HG03095 (cell line): ENCODE measurements at regions not wholly inside any gene's neighbourhood (a gene's known extent, or its start where the extent isn't known, plus 50 kb on each side); places are given as distances from the start of the nearest gene placed in this dataset.
"Not testable (repeated sequence)": the region's sequence is repeated elsewhere in the genome, so short reads cannot be mapped to it uniquely, and the experiment has no call there.

Experiments
- ATAC-seq: cut with Tn5 transposase; IDR thresholded peaks from one replicate; pipeline ENCODE4 v1.9.1; 2021; ENCODE audit warnings: moderate library complexity; ENCODE audit not compliant: unreplicated experiment

DNA sequence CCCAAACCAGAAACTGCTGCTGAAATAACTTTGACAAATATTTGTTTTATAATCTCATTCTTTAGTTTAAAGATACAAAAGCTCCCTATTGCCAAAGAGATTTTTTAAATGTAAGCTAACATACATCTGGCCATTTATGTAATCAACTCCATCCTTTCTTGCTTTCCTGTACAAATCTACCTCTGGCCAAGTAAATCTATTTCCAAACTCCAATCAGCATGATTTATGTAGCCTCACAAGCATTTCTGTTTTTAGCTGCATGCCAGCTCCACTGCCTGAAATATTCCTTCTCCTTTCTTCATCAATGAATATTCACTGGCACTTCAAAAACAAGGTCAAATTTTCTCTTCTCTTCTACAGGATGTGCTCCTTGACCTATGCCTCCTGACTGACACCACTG is 80.0 kb downstream of the SHOX2 start:
- ATAC-seq = no peak

DNA sequence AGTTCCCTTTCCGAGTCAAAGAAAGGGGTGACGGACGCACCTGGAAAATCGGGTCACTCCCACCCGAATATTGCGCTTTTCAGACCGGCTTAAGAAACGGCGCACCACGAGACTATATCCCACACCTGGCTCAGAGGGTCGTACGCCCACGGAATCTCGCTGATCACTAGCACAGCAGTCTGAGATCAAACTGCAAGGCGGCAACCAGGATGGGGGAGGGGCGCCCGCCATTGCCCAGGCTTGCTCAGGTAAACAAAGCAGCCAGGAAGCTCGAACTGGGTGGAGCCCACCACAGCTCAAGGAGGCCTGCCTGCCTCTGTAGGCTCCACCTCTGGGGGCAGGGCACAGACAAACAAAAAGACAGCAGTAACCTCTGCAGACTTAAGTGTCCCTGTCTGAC is 86.3 kb downstream of the SHOX2 start:
- not testable (repeated sequence) for ATAC-seq

DNA sequence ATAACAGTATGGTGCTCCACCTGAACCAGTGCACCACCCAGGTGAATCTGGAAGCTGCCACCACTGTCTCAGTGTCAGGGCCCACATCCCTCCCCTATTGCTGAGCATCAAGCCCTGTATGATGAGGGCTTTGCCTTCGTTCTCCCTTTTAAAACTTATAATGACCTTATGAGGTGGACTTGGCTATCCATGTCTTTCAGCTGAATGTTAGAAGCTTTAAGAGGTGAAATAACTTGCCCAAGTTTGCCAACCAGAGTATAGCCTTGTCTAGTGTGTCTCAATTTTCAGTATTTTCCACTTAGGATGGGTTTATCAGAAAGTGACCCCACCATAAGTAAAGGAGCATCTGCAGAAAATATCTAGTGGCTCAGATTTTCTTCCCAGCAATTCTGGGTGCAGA is 87.8 kb downstream of the SHOX2 start:
- no peak for ATAC-seq

DNA sequence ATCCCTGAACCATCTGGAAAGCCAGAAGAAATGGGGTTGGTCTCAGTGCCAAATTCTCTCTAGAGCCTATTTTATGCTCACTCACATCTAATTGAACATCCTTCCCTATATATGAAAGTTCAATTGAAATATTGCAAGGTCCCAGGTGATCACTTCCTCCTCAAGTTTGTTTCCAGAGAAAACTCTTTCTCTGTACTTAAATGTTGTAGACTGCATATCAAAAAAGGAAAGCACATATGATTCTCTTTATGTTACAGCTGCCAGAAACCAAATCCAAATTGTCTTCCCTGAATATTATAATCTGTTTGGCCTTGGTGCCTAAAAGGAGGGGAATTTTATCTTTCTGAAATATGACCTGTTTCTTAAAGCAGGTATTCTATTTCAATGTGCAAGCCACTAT is 93.3 kb downstream of the SHOX2 start:
- ATAC-seq = no peak

DNA sequence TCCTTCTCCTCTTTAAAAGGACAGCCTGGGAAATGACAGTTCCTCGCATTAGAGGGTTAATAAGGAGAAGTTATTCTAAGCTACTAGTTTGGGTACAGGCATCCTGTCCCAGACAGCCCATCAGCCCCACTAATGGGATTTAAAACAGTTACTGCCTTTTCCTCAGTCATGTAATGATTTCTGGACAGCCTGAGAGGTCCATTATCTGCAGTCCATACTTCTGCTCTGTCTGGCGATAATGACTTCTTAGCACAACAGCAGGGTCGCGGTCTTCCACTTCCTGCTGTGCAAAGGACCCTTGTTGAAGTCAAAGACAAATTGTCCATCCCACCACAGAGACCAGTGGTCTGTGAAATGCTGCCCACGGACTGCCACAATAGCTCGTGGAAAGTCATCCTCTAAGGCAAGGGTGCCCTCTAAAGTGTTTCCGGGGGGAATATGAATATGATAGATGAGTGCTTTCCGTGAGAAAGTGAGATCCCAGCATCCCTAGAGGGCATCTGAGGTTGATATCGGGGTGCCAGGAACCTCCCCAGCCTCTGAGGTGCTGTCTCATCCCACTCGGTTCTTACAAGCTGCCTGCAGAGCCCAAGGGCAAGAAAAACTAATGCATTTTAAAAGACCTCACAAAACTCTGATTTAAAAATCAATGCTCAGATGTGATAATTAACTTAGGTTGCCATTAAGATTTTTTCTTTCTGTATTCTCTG is 100.7 kb downstream of the SHOX2 start:
- ATAC-seq = no peak

DNA sequence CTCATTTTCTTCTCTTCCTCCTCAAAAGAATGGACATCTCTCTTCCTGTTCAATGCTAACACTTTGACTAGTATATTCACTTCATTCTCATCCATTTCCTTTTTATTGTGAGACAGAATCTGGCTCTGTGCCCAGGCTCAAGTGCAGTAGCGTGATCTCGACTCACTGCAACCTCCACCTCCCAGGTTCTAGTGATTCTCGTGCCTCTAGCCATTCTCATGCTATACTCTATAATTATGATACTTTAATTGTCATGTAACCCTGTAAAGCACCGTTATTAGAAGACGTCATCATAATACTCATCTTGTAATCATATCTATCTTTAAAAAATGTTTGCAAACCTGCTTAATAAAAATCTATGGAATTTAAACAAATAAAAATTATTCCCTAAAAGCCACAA is 107.0 kb downstream of the SHOX2 start:
- no peak for ATAC-seq

DNA sequence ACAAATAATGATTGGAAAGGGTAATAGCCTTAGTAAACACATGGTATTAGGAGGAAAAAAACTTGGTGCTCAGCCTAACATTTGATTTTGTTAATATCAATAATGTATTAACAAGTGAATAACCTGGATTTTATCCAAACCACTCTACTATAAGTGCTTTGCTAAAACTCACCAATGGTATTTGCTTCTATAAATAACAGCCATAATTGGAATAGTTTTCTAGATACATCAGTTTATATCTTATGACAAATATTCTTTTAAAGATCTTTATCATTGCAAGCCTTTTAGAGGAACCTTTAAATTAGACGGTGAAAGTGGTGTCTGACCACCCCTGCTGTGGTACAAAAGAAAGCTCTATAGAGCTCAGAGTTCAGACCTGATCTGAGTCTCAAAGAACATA is 123.9 kb downstream of the SHOX2 start:
- ATAC-seq = no peak

DNA sequence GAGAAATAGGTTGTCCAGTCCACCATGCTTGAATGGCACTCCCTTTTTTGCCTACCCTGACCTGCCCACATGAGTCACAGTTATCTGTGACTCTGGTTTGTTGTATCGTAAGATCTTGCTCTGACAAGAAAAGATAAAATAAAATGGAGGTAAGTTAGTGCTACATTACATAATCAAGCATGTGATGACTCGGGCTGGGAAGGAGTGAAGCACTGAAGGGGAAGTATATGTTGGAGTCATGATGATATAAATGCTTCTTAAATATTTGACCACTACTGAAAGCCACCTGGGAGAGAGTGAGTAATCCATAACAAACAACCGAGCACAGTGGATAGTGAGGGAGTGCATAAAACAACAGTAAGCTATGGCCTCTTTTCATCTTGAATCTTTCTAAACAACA is 124.4 kb downstream of the SHOX2 start:
- no peak for ATAC-seq

DNA sequence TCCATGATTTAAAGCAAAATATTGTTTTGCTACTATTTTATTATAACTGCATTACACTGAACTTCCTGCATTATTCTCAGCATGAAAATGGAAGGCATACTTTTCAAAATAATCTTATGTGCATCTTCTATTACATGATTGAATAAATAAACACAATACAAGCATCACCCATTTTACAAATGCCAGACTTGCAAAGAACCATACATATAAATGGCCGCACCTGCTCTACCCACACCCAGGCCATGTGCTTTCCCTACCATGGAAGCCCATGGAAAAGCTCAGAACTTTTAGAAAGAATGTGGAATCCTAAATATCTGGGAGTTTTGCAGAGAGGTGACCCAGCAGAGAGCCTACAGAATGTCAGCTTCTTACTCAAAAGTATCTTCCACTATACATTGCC is 127.2 kb downstream of the SHOX2 start:
- no peak for ATAC-seq

DNA sequence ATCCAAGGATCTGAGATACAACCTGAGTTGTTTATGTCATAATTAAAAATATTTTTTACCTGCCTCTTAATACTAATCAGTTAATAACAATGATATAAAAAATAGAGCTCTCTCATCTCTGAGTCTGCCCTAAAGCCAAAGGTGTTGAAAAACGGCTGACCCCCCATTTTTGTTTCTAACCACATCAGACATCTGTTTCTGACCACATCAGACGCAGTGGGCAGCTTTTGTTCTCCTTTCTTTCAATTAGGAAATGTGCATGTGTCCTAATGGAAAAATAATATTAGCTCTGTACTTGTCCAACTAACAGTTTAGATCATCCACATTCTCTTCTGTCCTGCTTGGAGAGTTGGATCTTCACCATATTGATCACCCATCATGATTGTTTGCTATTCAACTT is 144.6 kb downstream of the SHOX2 start:
- ATAC-seq = no peak

DNA sequence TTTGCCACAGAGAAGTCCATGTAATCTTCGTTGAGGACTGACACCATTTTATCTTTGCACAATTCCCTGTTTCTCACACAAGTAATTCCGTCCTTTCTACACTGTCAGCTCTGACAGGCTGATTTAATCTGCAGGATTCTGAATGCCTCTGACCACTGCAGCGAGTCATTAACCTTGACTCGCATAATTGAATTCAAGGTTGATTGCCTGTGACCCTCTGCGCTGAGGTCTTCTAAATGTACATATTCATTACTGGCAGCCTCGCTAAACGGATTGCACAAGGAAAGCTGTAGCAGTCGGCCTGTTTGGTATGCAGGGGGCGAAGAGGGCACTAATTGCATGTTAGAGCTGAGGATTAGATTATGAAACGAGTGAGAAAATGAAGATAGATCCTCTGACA is 147.8 kb downstream of the SHOX2 start:
- no peak for ATAC-seq

DNA sequence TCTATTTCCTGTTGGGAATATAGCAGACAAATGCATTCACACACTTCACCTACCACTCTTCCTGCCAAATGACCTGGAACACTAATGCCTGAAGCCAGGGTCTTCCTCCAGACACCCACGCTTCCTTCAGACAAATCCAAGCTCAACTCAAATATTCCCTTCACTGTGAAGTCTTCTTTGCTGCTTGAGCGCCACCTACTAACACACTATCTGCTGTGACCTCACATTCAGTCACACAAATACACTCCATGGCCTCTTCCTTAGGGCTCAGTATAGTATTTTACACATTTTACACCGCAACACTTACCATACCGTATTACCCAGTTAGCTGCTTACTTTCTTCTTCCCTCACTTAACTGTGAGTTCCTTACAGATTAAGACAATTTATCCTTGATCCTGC is 149.4 kb downstream of the SHOX2 start:
- ATAC-seq = no peak

DNA sequence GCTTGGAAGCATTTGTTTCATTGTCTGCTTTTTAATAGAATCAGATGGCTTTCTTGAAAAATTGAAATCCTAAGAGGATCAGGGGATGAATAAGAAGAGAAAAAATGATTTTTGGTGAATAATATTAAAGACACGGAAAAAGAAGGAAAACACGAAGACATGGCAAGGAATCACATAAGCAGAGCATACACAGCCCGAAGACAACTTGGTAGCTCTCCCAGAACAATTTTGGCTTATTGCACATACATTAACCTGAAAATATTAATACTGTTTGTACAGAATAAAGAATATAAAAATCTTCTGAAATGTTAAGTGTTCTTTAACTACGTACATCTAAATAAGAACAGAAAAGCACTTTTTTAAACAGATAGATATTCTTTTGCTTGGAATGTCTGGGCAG is 150.0 kb downstream of the SHOX2 start:
- ATAC-seq = no peak

DNA sequence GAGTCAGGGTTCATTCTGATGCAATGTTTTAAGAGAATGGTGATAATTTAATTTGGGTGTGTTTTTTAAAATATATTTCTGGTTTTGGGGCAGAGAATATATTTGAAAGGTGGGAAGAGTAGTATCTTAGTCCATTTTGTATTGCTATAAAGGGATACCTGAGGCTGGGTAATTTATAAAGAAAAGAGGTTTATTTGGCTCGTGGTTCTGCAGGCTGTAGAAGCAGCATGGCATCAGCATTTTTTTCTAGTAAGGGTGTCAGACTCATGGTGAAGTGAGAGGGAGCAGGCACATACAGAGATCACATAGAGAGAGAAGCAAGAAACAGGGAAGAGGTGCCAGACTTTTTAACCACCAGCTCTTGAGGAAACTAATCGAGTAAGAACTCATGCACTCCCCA is 152.7 kb downstream of the SHOX2 start:
- no peak for ATAC-seq

DNA sequence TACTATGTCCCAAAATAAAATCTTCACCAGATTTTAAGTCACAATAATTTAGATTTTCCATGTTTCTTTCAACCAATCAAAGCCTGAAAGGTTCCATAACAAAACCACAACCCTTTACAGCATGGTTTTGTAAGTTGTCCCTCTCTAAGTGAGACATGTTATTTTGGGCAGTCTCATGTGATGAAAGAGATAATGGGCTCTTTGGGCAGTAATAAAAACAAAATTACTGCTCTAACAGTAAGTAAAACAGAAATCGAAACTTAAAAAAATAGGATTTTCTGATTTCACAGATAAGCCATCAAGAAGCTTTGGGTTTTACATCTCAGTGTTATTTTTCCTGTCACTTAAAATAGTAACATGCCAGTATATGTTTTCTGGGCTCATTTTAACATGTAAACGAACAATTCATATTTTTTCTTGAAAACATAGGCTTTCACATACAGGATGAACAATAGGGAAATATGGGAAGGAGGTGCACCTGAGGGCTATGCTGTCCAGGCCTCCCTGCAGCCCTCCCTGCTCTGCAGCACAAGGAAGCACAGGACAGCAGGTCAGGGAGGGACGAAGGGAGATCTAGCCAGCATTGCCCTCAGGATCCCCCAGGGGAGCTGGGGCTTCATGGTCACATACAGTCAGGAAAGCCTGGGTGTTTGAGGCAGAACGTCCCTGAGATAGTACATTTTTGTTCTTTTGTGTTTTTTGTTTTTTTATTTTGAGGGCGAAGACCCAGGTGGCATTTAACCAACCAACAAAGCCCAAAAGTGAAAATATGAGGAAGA is 157.4 kb downstream of the SHOX2 start:
- ATAC-seq = no peak

DNA sequence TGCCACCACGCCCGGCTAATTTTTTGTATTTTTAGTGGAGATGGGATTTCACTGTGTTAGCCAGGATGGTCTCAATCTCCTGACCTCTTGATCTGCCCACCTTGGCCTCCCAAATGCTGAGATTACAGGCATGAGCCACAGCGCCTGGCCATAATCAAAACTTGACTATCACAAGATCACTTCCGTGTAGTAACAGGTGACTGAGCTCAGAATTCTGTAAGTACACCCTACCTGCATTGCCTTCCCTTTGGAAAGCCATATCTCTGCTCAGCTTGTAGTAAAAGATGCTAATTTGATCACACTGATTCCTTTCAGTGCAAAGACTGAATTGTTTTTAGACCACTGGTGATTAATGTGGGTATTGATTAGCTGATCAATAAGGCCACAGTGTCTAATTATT is 167.1 kb downstream of the SHOX2 start:
- ATAC-seq = no peak

DNA sequence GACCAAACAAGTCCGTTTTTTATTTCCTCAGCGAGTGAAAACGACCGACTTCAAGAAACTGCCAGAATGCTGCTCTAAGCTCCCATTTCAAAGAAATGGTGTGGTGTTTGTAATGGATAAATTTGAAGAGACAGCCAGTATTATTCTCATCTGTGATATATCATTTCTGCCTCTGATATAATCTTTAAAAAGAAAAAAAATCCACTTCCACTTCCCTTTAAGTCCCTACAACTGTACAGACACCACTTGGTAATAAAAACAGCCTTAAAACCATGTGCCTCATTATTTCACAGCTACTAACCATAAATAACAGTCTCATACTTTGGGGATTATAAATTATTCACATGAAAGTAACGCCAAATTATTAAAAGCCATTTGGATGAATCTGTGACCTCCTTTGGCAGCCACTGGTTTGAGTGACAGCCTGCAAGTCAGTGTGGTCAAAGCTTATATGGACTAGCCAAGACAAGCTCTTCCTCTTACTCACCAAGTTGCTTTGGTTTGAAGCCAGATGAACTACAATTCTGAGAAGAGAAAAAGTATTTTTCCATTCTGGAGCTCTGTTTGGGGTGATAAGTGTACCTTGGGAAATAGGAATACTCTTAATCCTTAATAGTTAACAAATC is 168.0 kb downstream of the SHOX2 start:
- ATAC-seq = no peak

DNA sequence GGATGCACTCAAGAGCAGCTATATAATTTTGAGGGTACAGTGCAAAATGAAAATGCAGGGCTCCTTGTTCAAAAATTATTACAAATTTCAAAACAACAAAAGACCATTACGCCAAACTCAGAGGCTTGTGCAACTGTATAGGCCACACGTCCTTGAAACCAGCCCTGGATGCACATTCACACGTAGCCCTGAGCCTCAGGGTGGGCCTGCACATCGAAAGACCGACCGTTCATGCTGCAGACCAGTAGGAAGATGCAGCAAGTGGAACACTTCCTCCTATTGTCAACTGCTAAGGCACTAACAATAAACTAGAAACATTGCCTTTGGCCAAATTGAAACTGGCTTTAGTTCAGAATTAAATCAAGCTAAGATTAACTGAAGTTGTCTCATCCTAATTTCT is 174.7 kb downstream of the SHOX2 start:
- no peak for ATAC-seq

DNA sequence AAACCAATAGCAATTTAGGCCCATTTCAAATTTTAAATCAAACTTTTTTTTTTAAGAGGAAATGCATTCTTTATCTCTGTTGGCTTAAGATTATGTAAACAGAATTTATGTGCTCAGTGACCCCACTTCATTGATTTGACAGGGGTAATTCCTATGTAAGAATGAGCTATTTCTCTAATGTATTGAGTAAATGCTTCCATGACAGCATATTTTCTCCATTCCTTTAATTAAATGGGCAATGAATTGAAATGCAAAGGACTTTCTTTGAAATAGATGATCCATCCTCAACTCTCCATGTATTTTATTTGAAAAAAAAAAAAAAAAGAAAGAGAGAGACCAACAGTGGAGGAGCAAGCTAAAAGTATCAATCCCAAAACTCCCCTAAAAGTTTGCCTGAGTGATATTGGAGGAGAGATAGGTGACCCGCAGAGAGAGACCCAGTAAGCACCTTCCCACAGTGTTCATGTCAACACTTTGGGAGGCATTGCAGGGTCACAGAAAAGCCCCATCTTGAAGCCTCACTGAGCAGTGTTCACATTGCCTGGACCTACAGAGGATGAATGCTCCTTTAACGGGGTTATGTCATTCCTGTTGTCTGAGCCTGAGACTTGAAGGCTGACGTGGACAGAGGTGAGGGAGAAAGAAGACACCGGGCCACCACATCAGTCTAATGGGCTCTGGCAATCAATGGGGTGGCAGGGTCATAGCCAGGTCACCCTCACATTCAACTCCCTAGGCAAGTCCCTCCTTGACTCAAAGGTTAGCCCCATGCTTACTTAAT is 176.0 kb downstream of the SHOX2 start:
- ATAC-seq = no peak

DNA sequence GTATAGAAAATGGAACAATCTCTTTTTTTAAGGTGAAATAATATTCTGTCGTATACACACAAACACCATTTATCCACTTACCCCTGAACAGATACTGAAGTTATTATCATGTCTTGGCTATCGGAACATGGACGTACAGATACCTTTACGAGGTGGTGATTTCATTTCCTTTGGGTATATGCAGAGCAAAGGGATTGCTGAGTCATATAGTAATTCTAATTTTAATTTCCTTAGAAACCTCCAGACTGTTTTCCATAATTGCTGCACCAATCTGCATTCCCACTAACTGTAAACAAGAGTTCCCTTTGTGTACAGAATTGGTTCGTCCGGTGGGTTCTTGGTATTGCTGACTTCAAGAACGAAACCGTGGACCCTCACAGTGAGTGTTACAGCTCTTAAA is 179.4 kb downstream of the SHOX2 start:
- no peak for ATAC-seq

DNA sequence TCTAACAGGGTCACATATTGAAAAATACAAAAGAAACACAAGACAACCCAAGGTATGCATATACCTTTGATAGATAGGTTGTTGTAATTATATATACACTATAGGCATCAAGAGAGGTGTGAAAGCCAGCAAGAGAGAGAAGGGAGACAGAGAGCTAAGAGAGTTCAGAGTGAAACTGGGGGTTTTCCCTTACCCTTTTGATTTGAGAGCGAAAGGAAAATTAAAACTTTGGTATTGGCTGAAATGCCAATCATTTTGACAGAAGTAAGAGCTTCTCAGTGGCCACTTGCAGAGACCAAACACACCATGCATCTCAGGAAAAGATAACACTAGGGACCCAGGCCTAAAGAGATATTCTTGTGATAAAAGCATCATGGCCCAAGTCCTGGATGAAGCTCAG is 183.6 kb downstream of the SHOX2 start:
- ATAC-seq = peak; percentile 78

DNA sequence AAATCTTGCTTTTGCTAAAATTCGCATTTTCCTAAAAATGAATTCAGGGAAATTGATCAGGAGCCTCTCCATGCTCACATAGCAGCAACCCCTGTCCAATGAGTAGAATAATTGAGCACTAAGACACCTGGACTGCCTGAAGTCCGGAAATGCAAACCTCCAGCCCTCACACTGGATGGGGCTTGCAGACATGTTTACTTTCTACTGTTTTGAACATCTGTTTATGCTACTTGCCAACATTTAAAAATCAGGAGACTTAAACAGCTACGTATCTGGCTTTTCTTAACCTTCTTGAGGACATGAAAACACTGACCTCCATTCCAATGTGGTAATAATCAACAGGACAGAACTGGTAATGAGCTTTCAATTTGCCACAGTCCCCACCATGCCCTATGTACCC is 184.4 kb downstream of the SHOX2 start:
- ATAC-seq = no peak
